B cell (primary cell): ENCODE measurements at regions not wholly inside any gene's neighbourhood (a gene's known extent, or its start where the extent isn't known, plus 50 kb on each side); places are given as distances from the start of the nearest gene placed in this dataset.

ENCODE experiments used
- ATAC-seq: fragments of 200-7000 bp; cut with Tn5 transposase; one replicate; pipeline ENCODE4 v1.10.0; 2021; ENCODE audit warnings: low read depth, mild to moderate bottlenecking, moderate number of reproducible peaks, moderate library complexity
- CTCF ChIA-PET: fragments of 350-600 bp; sonication (Branson Sonifier 250); formaldehyde crosslinking; loops from one replicate; lab custom pipeline; 2021; ENCODE audit warnings: antibody characterized with exemption, inconsistent platforms; lab: Charles Lee
- POLR2A ChIA-PET: fragments of 350-600 bp; sonication (Branson Sonifier 250); formaldehyde crosslinking; loops from one replicate; lab custom pipeline; 2021; ENCODE audit warnings: antibody characterized with exemption; lab: Charles Lee
- DNase-seq: peaks from one replicate; pipeline ENCODE4 v3.0.0; 2013
- H2AFZ ChIP-seq: 2 replicates; pipeline ENCODE4 v1.6.1; 2012; ENCODE audit warnings: mild to moderate bottlenecking, low read depth, low read length; ENCODE audit not compliant: insufficient read depth, poor library complexity, severe bottlenecking
- H3K27ac ChIP-seq, 2 donors: 1 replicate in 1 of 2; 2 replicates in 1 of 2; pipeline ENCODE4 v1.5.1; 2012 to 2013; ENCODE audit warnings: low read length in 2 of 2, mild to moderate bottlenecking in 2 of 2, moderate library complexity in 1 of 2
- H3K27me3 ChIP-seq, 4 experiments: fragments of 200-600 bp in 1 of 4; sonication (generic) in 1 of 4; replicated peaks in 1 of 4; 1 replicate in 2 of 4; 2 replicates in 2 of 4; pipeline versions ENCODE4 v1.6.1 to v1.7.0; 2013 to 2016; ENCODE audit warnings: low read length in 3 of 4, mild to moderate bottlenecking in 2 of 4, mixed read lengths in 1 of 4, moderate library complexity in 1 of 4; ENCODE audit not compliant: insufficient read depth in 4 of 4, control insufficient read depth in 3 of 4; ENCODE audit errors: control extremely low read depth in 1 of 4
- H3K36me3 ChIP-seq, 2 experiments: replicated peaks in 1 of 2; 1 replicate in 1 of 2; 2 replicates in 1 of 2; pipeline versions ENCODE4 v1.6.1 to v1.7.1; 2013; ENCODE audit warnings: low read length in 1 of 2; ENCODE audit not compliant: insufficient read depth in 2 of 2, control insufficient read depth in 1 of 2; ENCODE audit errors: control extremely low read depth in 1 of 2, extremely low read depth in 1 of 2
- H3K4me1 ChIP-seq, 2 donors: fragments of 200-600 bp in 1 of 2; sonication (generic) in 1 of 2; 1 replicate in 1 of 2; 2 replicates in 1 of 2; pipeline versions ENCODE4 v1.5.1 to v1.6.1; 2013 to 2017; ENCODE audit warnings: low read length in 2 of 2; ENCODE audit not compliant: control insufficient read depth in 2 of 2, insufficient read depth in 2 of 2
- H3K4me2 ChIP-seq: replicated peaks from 2 replicates; pipeline ENCODE3; 2012; ENCODE audit warnings: mild to moderate bottlenecking, low read depth, low read length; ENCODE audit not compliant: poor library complexity, severe bottlenecking
- H3K4me3 ChIP-seq, 5 experiments: fragments of 200-600 bp in 1 of 5; sonication (generic) in 1 of 5; 1 replicate in 3 of 5; 2 replicates in 2 of 5; pipeline versions ENCODE4 v1.5.1 to v1.7.0; 2011 to 2016; ENCODE audit warnings: low read length in 4 of 5, mild to moderate bottlenecking in 4 of 5, low read depth in 2 of 5, control low read depth in 1 of 5, moderate library complexity in 1 of 5; ENCODE audit not compliant: insufficient read depth in 1 of 5; ENCODE audit errors: control extremely low read depth in 1 of 5, extremely low read depth in 1 of 5
- H3K79me2 ChIP-seq: fragments of 200-600 bp; sonication (generic); one replicate; pipeline ENCODE4 v1.6.0; 2016; ENCODE audit warnings: low read length; ENCODE audit not compliant: control insufficient read depth, insufficient read depth
- H3K9ac ChIP-seq: fragments of 200-600 bp; sonication (generic); 2 replicates; pipeline ENCODE4 v1.6.1; 2017; ENCODE audit warnings: mild to moderate bottlenecking, low read length, moderate library complexity
- H3K9me3 ChIP-seq, 3 donors: one replicate each; pipeline versions ENCODE4 v1.6.1 to v1.7.1; 2013; ENCODE audit warnings: low read length in 2 of 3; ENCODE audit not compliant: control insufficient read depth in 2 of 3, insufficient read depth in 1 of 3; ENCODE audit errors: control extremely low read depth in 1 of 3
- H4K20me1 ChIP-seq: 2 replicates; pipeline ENCODE4 v1.6.0; 2012; ENCODE audit warnings: mild to moderate bottlenecking, low read length; ENCODE audit not compliant: insufficient read depth, control insufficient read depth, poor library complexity, severe bottlenecking
- H3K27ac Mint-ChIP-seq: one replicate; pipeline ENCODE4 v1.8.0; 2021; ENCODE audit warnings: mixed read lengths
- H3K27me3 Mint-ChIP-seq: one replicate; pipeline ENCODE4 v1.8.0; 2021; ENCODE audit warnings: mixed read lengths
- H3K4me1 Mint-ChIP-seq: one replicate; pipeline ENCODE4 v1.8.0; 2021; ENCODE audit warnings: mixed read lengths
- H3K4me3 Mint-ChIP-seq: one replicate; pipeline ENCODE4 v1.8.0; 2021; ENCODE audit warnings: mixed read lengths
- H3K9me3 Mint-ChIP-seq: one replicate; pipeline ENCODE4 v1.8.0; 2022; ENCODE audit warnings: mixed read lengths; ENCODE audit not compliant: insufficient read depth
- EZH2 ChIP-seq: IDR thresholded peaks from 2 replicates; pipeline ENCODE4 v1.6.1; 2012; ENCODE audit warnings: borderline replicate concordance, low read depth, mild to moderate bottlenecking, moderate library complexity, low read length; ENCODE audit not compliant: insufficient read depth, poor library complexity, severe bottlenecking
- WGBS: methylation state at CpG from one replicate; pipeline ENCODE4 v1.1.5; 2013; ENCODE audit warnings: missing lambda C conversion rate; ENCODE audit not compliant: insufficient coverage; 5-methylcytosine and 5-hydroxymethylcytosine counted together
- intact Hi-C: fragments of 100-400 bp; cut with micrococcal nuclease; formaldehyde crosslinking; loops from one replicate; pipeline ENCODE4 v1.10.0; 2022
- TF ChIP-seq, protein P1 (sequence below): fragments of 200-600 bp; IDR thresholded peaks from one replicate; pipeline ENCODE4 v1.8.0; 2022; ENCODE audit warnings: antibody characterized with exemption, mild to moderate bottlenecking

DNA sequence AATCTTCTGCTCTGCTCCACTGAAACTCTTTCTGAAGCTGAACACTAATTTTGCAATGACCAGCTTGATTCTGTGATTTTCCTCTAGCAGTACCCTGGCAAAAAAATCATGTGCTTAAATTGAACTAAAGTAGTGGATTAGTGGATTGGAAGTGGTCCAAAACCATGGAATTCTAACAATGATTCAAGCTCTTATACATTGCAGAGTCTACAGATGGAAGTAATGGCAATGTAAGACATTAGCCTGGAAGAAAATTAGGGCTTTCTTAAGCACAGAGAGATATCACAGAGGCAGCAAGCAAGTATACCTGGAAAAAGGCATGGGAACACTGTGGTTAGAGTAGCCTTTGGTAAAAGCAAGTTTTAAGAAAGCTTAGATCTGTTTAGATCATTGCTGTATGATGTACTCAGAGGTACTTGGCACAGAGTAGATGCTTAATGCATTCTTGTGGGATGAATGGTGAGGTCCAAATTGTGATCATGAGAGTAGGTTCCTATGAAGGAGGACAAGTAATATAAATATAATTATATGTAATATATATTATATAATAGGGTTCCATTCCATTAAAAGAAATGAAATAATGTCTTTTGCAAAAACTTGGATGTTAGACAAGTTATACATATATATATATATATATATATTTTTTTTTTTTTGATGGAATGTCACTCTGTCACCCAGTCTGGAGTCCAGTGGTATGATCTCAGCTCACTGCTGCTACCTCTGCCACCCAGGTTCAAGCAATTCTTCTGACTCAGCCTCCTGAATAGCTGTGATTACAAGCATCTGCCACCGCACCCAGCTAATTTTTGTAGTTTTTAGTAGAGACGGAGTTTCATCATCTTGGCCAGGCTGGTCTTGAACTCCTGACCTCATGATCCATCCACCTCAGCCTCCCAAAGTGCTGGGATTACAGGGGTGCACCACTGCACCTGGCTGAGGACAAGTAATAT lies 172.2 kb upstream of the SCN7A start:
- ATAC-seq (no peak), DNase-seq (no peak)
- H3K9ac ChIP-seq, result no peak overlapping the region
- Mint-ChIP-seq H3K4me3 (no peak overlapping the region), H3K27me3 (no peaks in the 10 kb centered on the region), H3K4me1 (no peaks in the 10 kb centered on the region), H3K9me3 (no peaks in the 10 kb centered on the region), H3K27ac (no peak overlapping the region)
- no peak overlapping the region for H2AFZ ChIP-seq
- ChIA-PET CTCF (no interaction called here), POLR2A (no interaction called here)
- intact Hi-C loops, result no loop called here
- no peak overlapping the region for H3K27ac ChIP-seq
- no peak overlapping the region for H3K4me2 ChIP-seq
- H4K20me1 ChIP-seq, result no peaks in the 10 kb centered on the region
- WGBS, result no CpG with 5 or more reads among the region's 2 CpGs
- no peaks in the 10 kb centered on the region for H3K27me3 ChIP-seq
- H3K9me3 ChIP-seq, result no peaks in the 10 kb centered on the region
- H3K79me2 ChIP-seq, result no peaks in the 10 kb centered on the region
- H3K4me3 ChIP-seq, result no peak overlapping the region
- no peak for TF ChIP-seq EZH2
- TF ChIP-seq, protein P1, sequence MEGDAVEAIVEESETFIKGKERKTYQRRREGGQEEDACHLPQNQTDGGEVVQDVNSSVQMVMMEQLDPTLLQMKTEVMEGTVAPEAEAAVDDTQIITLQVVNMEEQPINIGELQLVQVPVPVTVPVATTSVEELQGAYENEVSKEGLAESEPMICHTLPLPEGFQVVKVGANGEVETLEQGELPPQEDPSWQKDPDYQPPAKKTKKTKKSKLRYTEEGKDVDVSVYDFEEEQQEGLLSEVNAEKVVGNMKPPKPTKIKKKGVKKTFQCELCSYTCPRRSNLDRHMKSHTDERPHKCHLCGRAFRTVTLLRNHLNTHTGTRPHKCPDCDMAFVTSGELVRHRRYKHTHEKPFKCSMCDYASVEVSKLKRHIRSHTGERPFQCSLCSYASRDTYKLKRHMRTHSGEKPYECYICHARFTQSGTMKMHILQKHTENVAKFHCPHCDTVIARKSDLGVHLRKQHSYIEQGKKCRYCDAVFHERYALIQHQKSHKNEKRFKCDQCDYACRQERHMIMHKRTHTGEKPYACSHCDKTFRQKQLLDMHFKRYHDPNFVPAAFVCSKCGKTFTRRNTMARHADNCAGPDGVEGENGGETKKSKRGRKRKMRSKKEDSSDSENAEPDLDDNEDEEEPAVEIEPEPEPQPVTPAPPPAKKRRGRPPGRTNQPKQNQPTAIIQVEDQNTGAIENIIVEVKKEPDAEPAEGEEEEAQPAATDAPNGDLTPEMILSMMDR, result no peak
- H3K36me3 ChIP-seq, result no peaks in the 10 kb centered on the region
- no peaks in the 10 kb centered on the region for H3K4me1 ChIP-seq

DNA sequence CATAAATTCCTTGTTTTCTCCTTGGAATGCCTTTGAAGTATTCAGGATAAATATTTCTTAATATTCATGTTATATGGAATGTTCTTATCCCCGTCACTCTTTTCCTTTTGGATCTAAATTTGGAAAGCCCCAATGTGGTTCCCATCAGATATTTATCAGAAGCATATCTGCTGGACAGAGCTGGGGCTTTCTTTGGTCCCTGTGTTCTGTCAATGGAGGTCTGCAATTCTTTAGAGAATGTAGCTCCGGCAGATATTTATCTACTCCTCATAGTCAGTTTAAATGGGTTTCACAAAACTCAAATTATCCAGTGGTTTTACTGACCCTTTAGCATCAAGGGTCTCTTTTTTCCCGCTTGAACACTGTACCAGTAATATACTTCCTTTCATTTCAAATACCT lies 167.8 kb upstream of the SCN7A start:
- no peaks in the 10 kb centered on the region for H3K4me1 ChIP-seq
- intact Hi-C loops, result no loop called here
- Mint-ChIP-seq H3K27me3 (no peaks in the 10 kb centered on the region), H3K4me1 (no peaks in the 10 kb centered on the region), H3K9me3 (no peaks in the 10 kb centered on the region), H3K4me3 (no peak overlapping the region), H3K27ac (no peak overlapping the region)
- no peaks in the 10 kb centered on the region for H4K20me1 ChIP-seq
- ChIA-PET CTCF (no interaction called here), POLR2A (no interaction called here)
- no CpG with 5 or more reads among the region's 3 CpGs for WGBS
- ATAC-seq (no peak), DNase-seq (no peak)
- no peak overlapping the region for H3K9ac ChIP-seq
- no peak overlapping the region for H3K4me2 ChIP-seq
- no peaks in the 10 kb centered on the region for H3K36me3 ChIP-seq
- H2AFZ ChIP-seq, result no peak overlapping the region
- H3K9me3 ChIP-seq, result no peaks in the 10 kb centered on the region
- TF ChIP-seq, protein P1, result no peak
- no peak for TF ChIP-seq EZH2
- H3K27ac ChIP-seq, result no peak overlapping the region
- H3K79me2 ChIP-seq, result no peaks in the 10 kb centered on the region
- no peak overlapping the region for H3K4me3 ChIP-seq
- no peaks in the 10 kb centered on the region for H3K27me3 ChIP-seq
